ENCODE measurements at regions not wholly inside any gene's neighbourhood (a gene's known extent, or its start where the extent isn't known, plus 50 kb on each side); places are given as distances from the start of the nearest gene placed in this dataset.

GRCh38 chr11:45530111-45530510 is 135.3 kb downstream of the CHST1 start:
- intact Hi-C loops (cut with DNase I): no loop called here
- DNase-seq (ENCODE audit: missing footprints) (no peak), ATAC-seq (no peak)

- ATAC-seq (no peak), DNase-seq (ENCODE audit: missing footprints) (no peak)
- intact Hi-C loops (cut with DNase I): no loop called here
Observed at GRCh38 chr11:45528435-45528834, 137.0 kb downstream of the CHST1 start.

GRCh38 chr11:45527898-45528297 is 137.5 kb downstream of the CHST1 start:
- no peak for DNase-seq (ENCODE audit: missing footprints)
- no peak for ATAC-seq
- intact Hi-C loops (cut with DNase I): no loop called here

- intact Hi-C loops (cut with DNase I): no loop called here
- ATAC-seq (no peak), DNase-seq (ENCODE audit: missing footprints) (no peak)
Observed at GRCh38 chr11:45525393-45525792, 140.0 kb downstream of the CHST1 start.

GRCh38 chr11:45523760-45524159 is 141.7 kb downstream of the CHST1 start:
- DNase-seq (ENCODE audit: missing footprints) (no peak), ATAC-seq (no peak)
- intact Hi-C loops (cut with DNase I): no loop called here

- ATAC-seq: no peak
- intact Hi-C loops (cut with DNase I): no loop called here
- DNase-seq (ENCODE audit: missing footprints): no peak
Observed at GRCh38 chr11:45518833-45519535, 146.4 kb downstream of the CHST1 start.

- intact Hi-C loops (cut with DNase I): no loop called here
- ATAC-seq: no peak
- DNase-seq (ENCODE audit: missing footprints): no peak
Observed at GRCh38 chr11:45518141-45518832, 147.1 kb downstream of the CHST1 start.

- ATAC-seq: no peak
- intact Hi-C loops (cut with DNase I): no loop called here
- no peak for DNase-seq (ENCODE audit: missing footprints)
Observed at GRCh38 chr11:45517171-45517770, 148.2 kb downstream of the CHST1 start.

GRCh38 chr11:45513821-45514340 is 151.5 kb downstream of the CHST1 start:
- DNase-seq (ENCODE audit: missing footprints) (no peak), ATAC-seq (no peak)
- intact Hi-C loops (cut with DNase I): no loop called here

- DNase-seq (ENCODE audit: missing footprints): no peak
- intact Hi-C loops (cut with DNase I): no loop called here
Observed at GRCh38 chr11:45512471-45513148, 152.8 kb downstream of the CHST1 start.

GRCh38 chr11:45511566-45511965 is 153.9 kb downstream of the CHST1 start:
- DNase-seq (ENCODE audit: missing footprints) (no peak), ATAC-seq (no peak)
- intact Hi-C loops (cut with DNase I): no loop called here

More at GRCh38 chr11:45512471-45513148, 152.8 kb downstream of the CHST1 start:
- no peak for ATAC-seq

GRCh38 chr11:45507916-45508315 is 157.5 kb downstream of the CHST1 start:
- no peak for ATAC-seq
- intact Hi-C loops (cut with DNase I): no loop called here
- DNase-seq (ENCODE audit: missing footprints): no peak

GRCh38 chr11:45503311-45503710 is 162.1 kb downstream of the CHST1 start:
- DNase-seq (ENCODE audit: missing footprints) (no peak), ATAC-seq (no peak)
- intact Hi-C loops (cut with DNase I): no loop called here

- no peak for DNase-seq (ENCODE audit: missing footprints)
- intact Hi-C loops (cut with DNase I): no loop called here
- no peak for ATAC-seq
Observed at GRCh38 chr11:45502226-45502545, 163.2 kb downstream of the CHST1 start.

GRCh38 chr11:45501392-45502225 is 163.8 kb downstream of the CHST1 start:
- ATAC-seq (no peak), DNase-seq (ENCODE audit: missing footprints) (no peak)
- intact Hi-C loops (cut with DNase I): no loop called here

- DNase-seq (ENCODE audit: missing footprints) (no peak), ATAC-seq (no peak)
- intact Hi-C loops (cut with DNase I): no loop called here
Observed at GRCh38 chr11:45500451-45500850, 165.0 kb downstream of the CHST1 start.

- intact Hi-C loops (cut with DNase I): no loop called here
- no peak for DNase-seq (ENCODE audit: missing footprints)
- no peak for ATAC-seq
Observed at GRCh38 chr11:45494738-45495137, 170.7 kb downstream of the CHST1 start.

GRCh38 chr11:45489281-45489905 is 176.0 kb downstream of the CHST1 start:
- DNase-seq (ENCODE audit: missing footprints) (no peak), ATAC-seq (no peak)
- intact Hi-C loops (cut with DNase I): no loop called here
